Adipocyte (in vitro differentiated cells): ENCODE measurements at regions not wholly inside any gene's neighbourhood (a gene's known extent, or its start where the extent isn't known, plus 50 kb on each side); places are given as distances from the start of the nearest gene placed in this dataset.

Experiments
- DNase-seq: peaks from one replicate; pipeline ENCODE4 v3.0.0-alpha.2; 2015; ENCODE audit warnings: low read depth
- H3K27me3 ChIP-seq: replicated peaks from 2 replicates; pipeline ENCODE4 v1.7.0; 2013; ENCODE audit warnings: mild to moderate bottlenecking, low read length, moderate library complexity; ENCODE audit not compliant: control insufficient read depth, insufficient read depth
- H3K36me3 ChIP-seq: 2 replicates; pipeline ENCODE4 v1.7.0; 2013; ENCODE audit warnings: low read length, mild to moderate bottlenecking, moderate library complexity; ENCODE audit not compliant: control insufficient read depth, insufficient read depth, severe bottlenecking
- H3K4me1 ChIP-seq: 2 replicates; pipeline ENCODE4 v1.7.0; 2013; ENCODE audit warnings: mild to moderate bottlenecking, low read length, moderate library complexity; ENCODE audit not compliant: control insufficient read depth, insufficient read depth
- H3K4me3 ChIP-seq: 2 replicates; pipeline ENCODE4 v1.7.0; 2013; ENCODE audit warnings: mild to moderate bottlenecking, low read length, moderate library complexity
- H3K9ac ChIP-seq: 2 replicates; pipeline ENCODE4 v1.7.0; 2013; ENCODE audit warnings: mild to moderate bottlenecking, low read length, moderate library complexity
- H3K9me3 ChIP-seq: 2 replicates; pipeline ENCODE4 v1.7.0; 2013; ENCODE audit warnings: mild to moderate bottlenecking, low read length, moderate library complexity; ENCODE audit not compliant: control insufficient read depth

DNA sequence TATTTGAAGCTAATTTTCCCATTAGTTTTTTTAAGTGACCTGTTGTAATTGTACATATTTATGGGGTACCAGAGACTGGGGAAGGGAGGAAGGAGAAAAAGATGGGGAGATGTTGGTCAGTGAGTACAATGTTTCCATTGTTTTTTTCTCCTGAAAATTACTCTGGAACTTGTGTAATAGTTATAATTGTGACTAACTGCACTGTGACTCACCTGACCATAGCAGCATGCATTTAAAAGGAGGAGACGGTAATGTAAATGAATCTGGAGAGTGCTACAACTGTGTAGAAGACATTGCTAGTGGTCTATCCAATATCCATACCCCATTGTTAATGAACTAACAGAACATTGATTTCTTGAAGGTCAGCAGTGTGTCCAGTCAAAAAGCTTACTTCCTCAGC, 133.4 kb downstream of the RFPL4B start:
- Histone ChIP-seq H3K9me3 (no peaks in the 10 kb centered on the region), H3K36me3 (no peaks in the 10 kb centered on the region), H3K9ac (no peak overlapping the region), H3K4me3 (no peak overlapping the region), H3K27me3 (peaks cover 3% of the 10 kb centered on the region), H3K4me1 (peaks cover 7% of the 10 kb centered on the region)
- DNase-seq, result no peak

DNA sequence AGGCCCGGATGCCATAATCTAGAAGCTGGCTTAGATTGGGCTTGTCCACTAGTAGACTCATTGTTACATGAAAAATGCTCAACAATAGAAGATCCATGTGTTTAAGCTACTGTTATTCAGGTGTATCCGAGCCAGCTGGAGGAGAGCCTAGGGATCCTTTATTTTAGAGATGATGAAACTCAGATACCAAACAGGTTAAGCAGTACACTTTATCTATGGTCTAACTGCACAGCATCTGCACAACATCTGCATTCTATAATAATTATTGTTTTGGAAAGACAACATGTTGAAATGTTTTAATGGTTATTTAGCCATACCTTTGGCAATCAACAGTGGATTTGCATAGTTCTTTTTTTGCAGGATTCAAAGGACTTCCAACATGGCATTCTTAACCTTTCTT, 134.1 kb downstream of the RFPL4B start:
- no peaks in the 10 kb centered on the region for H3K9me3 ChIP-seq
- peaks cover 3% of the 10 kb centered on the region for H3K27me3 ChIP-seq
- peaks cover 14% of the 10 kb centered on the region for H3K4me1 ChIP-seq
- H3K4me3 ChIP-seq, result no peak overlapping the region
- no peaks in the 10 kb centered on the region for H3K36me3 ChIP-seq
- H3K9ac ChIP-seq, result no peak overlapping the region
- no peak for DNase-seq

DNA sequence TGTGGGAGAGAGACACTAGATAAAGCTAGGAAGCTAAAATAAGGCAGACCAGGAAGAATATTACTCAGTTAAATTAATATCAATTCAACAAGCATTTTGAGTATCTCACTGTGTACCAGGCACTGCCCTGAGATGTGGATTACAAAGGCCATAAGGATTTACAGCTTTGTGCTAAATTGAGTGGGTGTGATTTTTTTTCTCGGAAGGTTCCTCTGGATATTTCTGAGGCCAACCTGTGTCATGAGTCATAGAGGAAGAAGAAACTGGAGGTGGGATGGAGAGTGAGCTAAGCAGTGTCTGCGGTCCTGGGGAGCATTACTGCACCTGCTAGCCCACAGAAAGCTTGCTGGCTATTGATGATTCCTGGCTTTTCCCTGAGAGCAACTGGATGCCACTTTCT, 135.2 kb downstream of the RFPL4B start:
- no peak for DNase-seq
- Histone ChIP-seq H3K4me1 (peaks cover 19% of the 10 kb centered on the region), H3K9ac (no peak overlapping the region), H3K4me3 (no peak overlapping the region), H3K9me3 (no peaks in the 10 kb centered on the region), H3K27me3 (peaks cover 3% of the 10 kb centered on the region), H3K36me3 (no peaks in the 10 kb centered on the region)

DNA sequence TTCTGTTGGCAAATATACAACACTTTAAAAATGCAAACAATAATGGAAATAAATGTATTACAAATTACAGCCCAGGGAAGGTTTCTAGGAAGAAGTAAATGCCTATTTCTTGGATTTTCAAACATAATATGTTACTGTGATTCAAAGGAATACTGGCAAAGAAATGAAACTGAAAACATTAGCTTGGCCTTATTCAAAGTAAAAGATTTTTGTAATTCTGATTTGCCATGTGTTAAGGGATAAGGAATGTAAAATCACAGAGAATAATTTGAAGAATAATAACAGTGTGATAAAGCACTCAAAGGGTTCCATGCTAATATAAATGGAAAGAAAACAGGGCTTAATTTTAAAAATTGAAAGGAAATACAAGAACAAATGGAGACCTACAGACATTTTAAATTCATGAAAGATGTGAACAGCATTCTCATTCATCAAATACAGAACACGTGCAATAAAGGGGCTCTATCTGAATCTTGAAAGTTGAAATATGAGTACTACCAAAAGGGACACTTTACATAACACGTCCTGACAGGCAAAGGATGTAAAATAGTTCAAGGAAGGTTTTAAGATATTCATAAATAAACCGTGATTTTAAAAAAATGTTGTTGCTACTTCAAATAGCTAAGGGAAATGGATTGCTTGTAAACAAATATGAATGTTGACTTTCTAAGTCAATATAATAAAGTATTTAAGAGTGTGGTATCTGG, 138.1 kb downstream of the RFPL4B start:
- H3K9ac ChIP-seq, result no peak overlapping the region
- peaks cover 5% of the 10 kb centered on the region for H3K27me3 ChIP-seq
- H3K4me1 ChIP-seq, result peaks cover 19% of the 10 kb centered on the region
- peak overlapping the region; percentile 6 for H3K4me3 ChIP-seq
- H3K9me3 ChIP-seq, result no peaks in the 10 kb centered on the region
- no peaks in the 10 kb centered on the region for H3K36me3 ChIP-seq
- DNase-seq, result no peak

DNA sequence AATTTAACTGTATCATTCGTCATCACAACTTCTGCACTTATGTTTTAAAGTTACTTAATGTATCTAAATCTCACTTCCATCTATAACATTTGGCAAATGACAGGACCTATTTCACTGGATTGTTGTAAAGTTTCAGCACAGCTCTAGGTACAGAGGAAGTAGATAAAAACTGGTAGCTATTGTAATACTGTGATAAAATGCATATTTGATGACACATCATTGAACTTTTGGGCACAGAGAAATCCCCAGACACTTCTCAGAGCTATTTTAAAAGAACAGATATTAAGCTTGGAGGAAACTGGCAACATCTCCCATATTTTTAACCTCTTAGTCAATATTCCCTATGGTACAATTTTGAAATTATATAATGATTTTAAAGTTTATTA, 138.7 kb downstream of the RFPL4B start:
- H3K36me3 ChIP-seq, result no peaks in the 10 kb centered on the region
- H3K4me3 ChIP-seq, result peak overlapping the region; percentile 6
- H3K9me3 ChIP-seq, result no peaks in the 10 kb centered on the region
- no peak overlapping the region for H3K9ac ChIP-seq
- peaks cover 5% of the 10 kb centered on the region for H3K27me3 ChIP-seq
- peaks cover 19% of the 10 kb centered on the region for H3K4me1 ChIP-seq
- no peak for DNase-seq

DNA sequence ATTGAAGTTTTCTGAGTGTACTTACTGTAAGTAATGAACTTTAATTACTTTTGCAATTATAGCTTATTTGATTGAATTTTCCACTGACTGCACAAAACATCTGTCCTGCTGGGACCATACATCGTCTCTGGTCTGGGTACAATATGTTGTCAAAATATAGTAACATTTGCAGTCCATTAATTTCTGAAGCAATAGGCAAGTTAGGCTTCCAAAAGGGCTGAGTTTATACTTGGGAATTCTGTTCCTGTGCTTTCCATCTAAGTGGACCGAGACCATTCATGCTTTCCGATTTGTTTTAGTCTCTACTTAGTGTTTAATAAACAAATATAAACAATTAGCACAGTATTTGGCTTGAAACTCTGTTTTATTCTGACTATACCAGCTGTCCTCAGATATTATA, 139.3 kb downstream of the RFPL4B start:
- H3K36me3 ChIP-seq, result no peaks in the 10 kb centered on the region
- H3K9me3 ChIP-seq, result no peaks in the 10 kb centered on the region
- H3K27me3 ChIP-seq, result peaks cover 5% of the 10 kb centered on the region
- H3K4me1 ChIP-seq, result peaks cover 19% of the 10 kb centered on the region
- no peak overlapping the region for H3K4me3 ChIP-seq
- H3K9ac ChIP-seq, result no peak overlapping the region
- DNase-seq, result no peak

GRCh38 chr6:112488238-112488637, 141.1 kb downstream of the RFPL4B start:
- Histone ChIP-seq H3K9ac (no peak overlapping the region), H3K36me3 (no peaks in the 10 kb centered on the region), H3K27me3 (peaks cover 3% of the 10 kb centered on the region), H3K4me3 (no peak overlapping the region), H3K4me1 (peaks cover 23% of the 10 kb centered on the region), H3K9me3 (no peaks in the 10 kb centered on the region)
- DNase-seq, result no peak

GRCh38 chr6:112501705-112502104, 154.6 kb downstream of the RFPL4B start:
- Histone ChIP-seq H3K4me3 (no peak overlapping the region), H3K4me1 (no peaks in the 10 kb centered on the region), H3K36me3 (no peaks in the 10 kb centered on the region), H3K9me3 (no peaks in the 10 kb centered on the region), H3K9ac (no peak overlapping the region), H3K27me3 (no peaks in the 10 kb centered on the region)
- peak; percentile 37 for DNase-seq

- Histone ChIP-seq H3K4me3 (no peak overlapping the region), H3K9ac (no peak overlapping the region), H3K4me1 (no peaks in the 10 kb centered on the region), H3K27me3 (no peaks in the 10 kb centered on the region), H3K36me3 (no peaks in the 10 kb centered on the region), H3K9me3 (no peaks in the 10 kb centered on the region)
- DNase-seq, result peak; percentile 61
These were observed 155.4 kb downstream of the RFPL4B start for GRCh38 chr6:112502351-112503090.

DNA sequence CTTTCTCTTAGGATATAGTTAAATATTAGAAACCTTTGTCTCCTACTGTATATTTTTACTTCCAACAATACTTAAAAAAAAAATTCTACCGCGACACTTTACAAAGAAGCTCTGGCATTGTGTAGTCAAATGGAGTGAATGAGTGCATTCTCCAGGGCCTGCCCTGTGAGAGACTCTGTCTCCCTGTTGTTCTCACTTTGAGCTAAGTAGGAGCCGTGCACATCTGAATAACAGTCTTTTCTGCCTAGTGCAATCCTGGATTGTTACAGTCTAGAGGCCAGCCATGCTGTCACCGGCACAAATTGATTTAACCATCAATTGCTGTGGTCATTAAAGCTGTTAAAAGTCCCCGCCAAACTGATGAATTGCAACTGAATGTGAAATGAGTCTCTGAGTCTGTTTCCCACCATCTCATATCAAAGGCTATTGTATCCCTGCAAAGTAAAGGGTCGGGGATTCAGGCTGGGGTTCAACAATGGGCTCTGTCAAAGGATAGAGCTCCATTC, 156.0 kb downstream of the RFPL4B start:
- no peaks in the 10 kb centered on the region for H3K36me3 ChIP-seq
- no peaks in the 10 kb centered on the region for H3K9me3 ChIP-seq
- no peaks in the 10 kb centered on the region for H3K27me3 ChIP-seq
- DNase-seq, result peak; percentile 16
- H3K4me1 ChIP-seq, result no peaks in the 10 kb centered on the region
- no peak overlapping the region for H3K9ac ChIP-seq
- H3K4me3 ChIP-seq, result no peak overlapping the region

GRCh38 chr6:112504621-112505020, 157.5 kb downstream of the RFPL4B start:
- no peak for DNase-seq
- no peaks in the 10 kb centered on the region for H3K4me1 ChIP-seq
- no peaks in the 10 kb centered on the region for H3K36me3 ChIP-seq
- peaks cover 5% of the 10 kb centered on the region for H3K9me3 ChIP-seq
- H3K4me3 ChIP-seq, result no peak overlapping the region
- H3K27me3 ChIP-seq, result no peaks in the 10 kb centered on the region
- no peak overlapping the region for H3K9ac ChIP-seq
